Panc1 (cell line): ENCODE measurements at regions not wholly inside any gene's neighbourhood (a gene's known extent, or its start where the extent isn't known, plus 50 kb on each side); places are given as distances from the start of the nearest gene placed in this dataset.

ENCODE experiments used
- POLR2AphosphoS5 ChIP-seq: IDR thresholded peaks from 2 replicates; pipeline ENCODE4 v1.6.1; 2012; ENCODE audit warnings: mild to moderate bottlenecking, low read depth, low read length, moderate library complexity
- TCF7L2 ChIP-seq: IDR thresholded peaks from 2 replicates; pipeline ENCODE4 v1.6.1; 2011; ENCODE audit warnings: mild to moderate bottlenecking, low read depth, low read length, inconsistent platforms
- TF ChIP-seq, protein P1 (sequence below), 2 experiments: IDR thresholded peaks; 2 replicates each; pipeline ENCODE4 v1.6.1; 2011 to 2012; ENCODE audit warnings: low read depth in 2 of 2, control low read depth in 1 of 2, low read length in 1 of 2, mild to moderate bottlenecking in 1 of 2, moderate library complexity in 1 of 2; ENCODE audit not compliant: insufficient read depth in 1 of 2
- TF ChIP-seq, protein P2 (sequence below): fragments of 450-650 bp; IDR thresholded peaks from 2 replicates; pipeline ENCODE4 v1.5.1; 2017; ENCODE audit warnings: mild to moderate bottlenecking

DNA sequence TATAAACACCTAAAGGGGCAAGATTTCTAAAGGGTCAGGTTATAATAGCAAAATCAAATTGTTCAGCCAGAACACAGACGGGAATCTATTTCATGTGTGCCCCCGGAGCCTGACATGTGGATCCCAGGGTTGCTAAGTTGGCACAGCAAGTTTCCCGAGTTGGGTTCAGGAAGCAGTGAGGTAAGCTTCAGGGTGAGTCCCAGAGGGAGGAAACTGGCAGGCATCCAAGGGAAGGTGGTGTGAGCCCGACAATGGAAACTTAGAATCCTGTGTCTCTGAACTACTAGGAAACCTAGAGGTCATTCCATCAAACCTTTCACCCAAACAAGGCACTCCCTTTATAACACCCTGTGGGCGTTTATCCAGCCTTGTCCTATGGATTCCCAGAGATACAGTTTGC lies 98.4 kb downstream of the ADRB2 start:
- TF ChIP-seq, protein P1, sequence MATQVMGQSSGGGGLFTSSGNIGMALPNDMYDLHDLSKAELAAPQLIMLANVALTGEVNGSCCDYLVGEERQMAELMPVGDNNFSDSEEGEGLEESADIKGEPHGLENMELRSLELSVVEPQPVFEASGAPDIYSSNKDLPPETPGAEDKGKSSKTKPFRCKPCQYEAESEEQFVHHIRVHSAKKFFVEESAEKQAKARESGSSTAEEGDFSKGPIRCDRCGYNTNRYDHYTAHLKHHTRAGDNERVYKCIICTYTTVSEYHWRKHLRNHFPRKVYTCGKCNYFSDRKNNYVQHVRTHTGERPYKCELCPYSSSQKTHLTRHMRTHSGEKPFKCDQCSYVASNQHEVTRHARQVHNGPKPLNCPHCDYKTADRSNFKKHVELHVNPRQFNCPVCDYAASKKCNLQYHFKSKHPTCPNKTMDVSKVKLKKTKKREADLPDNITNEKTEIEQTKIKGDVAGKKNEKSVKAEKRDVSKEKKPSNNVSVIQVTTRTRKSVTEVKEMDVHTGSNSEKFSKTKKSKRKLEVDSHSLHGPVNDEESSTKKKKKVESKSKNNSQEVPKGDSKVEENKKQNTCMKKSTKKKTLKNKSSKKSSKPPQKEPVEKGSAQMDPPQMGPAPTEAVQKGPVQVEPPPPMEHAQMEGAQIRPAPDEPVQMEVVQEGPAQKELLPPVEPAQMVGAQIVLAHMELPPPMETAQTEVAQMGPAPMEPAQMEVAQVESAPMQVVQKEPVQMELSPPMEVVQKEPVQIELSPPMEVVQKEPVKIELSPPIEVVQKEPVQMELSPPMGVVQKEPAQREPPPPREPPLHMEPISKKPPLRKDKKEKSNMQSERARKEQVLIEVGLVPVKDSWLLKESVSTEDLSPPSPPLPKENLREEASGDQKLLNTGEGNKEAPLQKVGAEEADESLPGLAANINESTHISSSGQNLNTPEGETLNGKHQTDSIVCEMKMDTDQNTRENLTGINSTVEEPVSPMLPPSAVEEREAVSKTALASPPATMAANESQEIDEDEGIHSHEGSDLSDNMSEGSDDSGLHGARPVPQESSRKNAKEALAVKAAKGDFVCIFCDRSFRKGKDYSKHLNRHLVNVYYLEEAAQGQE (IDR thresholded peaks at IDR 0.05; ENCODE audit: insufficient read depth in 1 of 2, low read depth in 2 of 2, low read length in 1 of 2), result no peak
- TF ChIP-seq, protein P2, sequence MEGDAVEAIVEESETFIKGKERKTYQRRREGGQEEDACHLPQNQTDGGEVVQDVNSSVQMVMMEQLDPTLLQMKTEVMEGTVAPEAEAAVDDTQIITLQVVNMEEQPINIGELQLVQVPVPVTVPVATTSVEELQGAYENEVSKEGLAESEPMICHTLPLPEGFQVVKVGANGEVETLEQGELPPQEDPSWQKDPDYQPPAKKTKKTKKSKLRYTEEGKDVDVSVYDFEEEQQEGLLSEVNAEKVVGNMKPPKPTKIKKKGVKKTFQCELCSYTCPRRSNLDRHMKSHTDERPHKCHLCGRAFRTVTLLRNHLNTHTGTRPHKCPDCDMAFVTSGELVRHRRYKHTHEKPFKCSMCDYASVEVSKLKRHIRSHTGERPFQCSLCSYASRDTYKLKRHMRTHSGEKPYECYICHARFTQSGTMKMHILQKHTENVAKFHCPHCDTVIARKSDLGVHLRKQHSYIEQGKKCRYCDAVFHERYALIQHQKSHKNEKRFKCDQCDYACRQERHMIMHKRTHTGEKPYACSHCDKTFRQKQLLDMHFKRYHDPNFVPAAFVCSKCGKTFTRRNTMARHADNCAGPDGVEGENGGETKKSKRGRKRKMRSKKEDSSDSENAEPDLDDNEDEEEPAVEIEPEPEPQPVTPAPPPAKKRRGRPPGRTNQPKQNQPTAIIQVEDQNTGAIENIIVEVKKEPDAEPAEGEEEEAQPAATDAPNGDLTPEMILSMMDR, result no peak
- TF ChIP-seq POLR2AphosphoS5, result no peak
- no peak for TF ChIP-seq TCF7L2
